ENCODE measurements at regions not wholly inside any gene's neighbourhood (a gene's known extent, or its start where the extent isn't known, plus 50 kb on each side); places are given as distances from the start of the nearest gene placed in this dataset.

DNA sequence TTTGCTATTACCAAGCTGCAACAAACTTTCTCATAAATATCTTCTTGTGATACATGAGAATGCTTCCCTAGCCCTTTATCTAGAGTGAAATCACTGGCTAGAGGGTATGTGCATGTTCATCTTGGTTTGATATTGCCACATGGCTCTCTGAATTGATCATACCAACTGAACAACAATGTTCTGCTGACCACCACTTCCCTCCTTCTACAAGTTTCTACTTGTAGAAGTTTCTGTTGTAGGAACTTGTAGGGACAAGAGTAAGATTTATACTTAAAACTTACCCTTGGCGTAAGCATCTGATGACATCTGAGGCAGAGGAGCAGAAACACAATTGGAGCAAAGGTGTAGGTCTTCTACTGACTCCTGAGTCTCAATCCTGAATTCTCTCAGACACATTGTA, 86.3 kb upstream of the FAM13C start:
- DNase-seq (ENCODE audit: low read depth, low spot score) (no peak), ATAC-seq (no peak)
- Histone ChIP-seq H3K36me3 (ENCODE audit: control insufficient read depth in 1 of 2, insufficient read depth in 2 of 2, low read length in 2 of 2) (no peaks in the 10 kb centered on the region), H2AFZ (ENCODE audit: low read depth, low read length, poor library complexity, severe bottlenecking) (no peak overlapping the region), H4K20me1 (ENCODE audit: insufficient read depth) (no peaks in the 10 kb centered on the region), H3K4me3 (replicated peaks in 1 of 2; ENCODE audit: low read depth in 1 of 2, low read length in 2 of 2) (no peak overlapping the region), H3K27ac (ENCODE audit: low read depth, low read length) (no peak overlapping the region), H3K79me2 (ENCODE audit: insufficient read depth, low read length) (no peaks in the 10 kb centered on the region), H3K9ac (ENCODE audit: low read length) (no peak overlapping the region), H3K9me2 (ENCODE audit: insufficient read depth) (no peaks in the 10 kb centered on the region), H3K4me1 (ENCODE audit: control insufficient read depth in 1 of 2, insufficient read depth in 2 of 2, low read length in 2 of 2) (no peaks in the 10 kb centered on the region), H3K9me3 (ENCODE audit: control insufficient read depth in 1 of 2, insufficient read depth in 1 of 2, low read depth in 1 of 2, low read length in 2 of 2) (no peaks in the 10 kb centered on the region), H3K27me3 (ENCODE audit: insufficient read depth, low read length) (no peaks in the 10 kb centered on the region), H3K4me2 (ENCODE audit: low read length) (no peak overlapping the region)
- ChIA-PET POLR2A (no interaction called here), CTCF (no interaction called here), RAD21 (ENCODE audit: low non-redundant PET in 1 of 2, low total read pairs in 2 of 2, uncharacterized antibody in 2 of 2, unreplicated experiment in 2 of 2) (no interaction called here)
- TF ChIP-seq SIN3A (IDR thresholded peaks at IDR 0.05; ENCODE audit: low read depth): no peak
- no peak for TF ChIP-seq FOSL1 (IDR thresholded peaks at IDR 0.05; ENCODE audit: low read depth)
- no peak for TF ChIP-seq ELF1 (IDR thresholded peaks at IDR 0.05; ENCODE audit: borderline replicate concordance, low read depth)
- no peak for TF ChIP-seq SRF (IDR thresholded peaks at IDR 0.05; ENCODE audit: low read depth)
- TF ChIP-seq TCF7L2 (IDR thresholded peaks at IDR 0.05; ENCODE audit: borderline replicate concordance, extremely low read depth, insufficient read depth, insufficient read length): no peak
- no peak for TF ChIP-seq JUND (IDR thresholded peaks at IDR 0.05)
- no peak for TF ChIP-seq SP1 (IDR thresholded peaks at IDR 0.05; ENCODE audit: low read depth)
- TF ChIP-seq POLR2AphosphoS5 (IDR thresholded peaks at IDR 0.05; ENCODE audit: low read depth, low read length): no peak
- TF ChIP-seq ZFX (IDR thresholded peaks at IDR 0.05): no peak
- no peak for TF ChIP-seq POLR2A (IDR thresholded peaks at IDR 0.05; ENCODE audit: borderline replicate concordance, extremely low read depth, insufficient read depth, insufficient read length)
- no peak for TF ChIP-seq YY1 (IDR thresholded peaks at IDR 0.05; ENCODE audit: extremely low read depth, insufficient replicate concordance, low read depth, low read length)
- TF ChIP-seq, protein P1, sequence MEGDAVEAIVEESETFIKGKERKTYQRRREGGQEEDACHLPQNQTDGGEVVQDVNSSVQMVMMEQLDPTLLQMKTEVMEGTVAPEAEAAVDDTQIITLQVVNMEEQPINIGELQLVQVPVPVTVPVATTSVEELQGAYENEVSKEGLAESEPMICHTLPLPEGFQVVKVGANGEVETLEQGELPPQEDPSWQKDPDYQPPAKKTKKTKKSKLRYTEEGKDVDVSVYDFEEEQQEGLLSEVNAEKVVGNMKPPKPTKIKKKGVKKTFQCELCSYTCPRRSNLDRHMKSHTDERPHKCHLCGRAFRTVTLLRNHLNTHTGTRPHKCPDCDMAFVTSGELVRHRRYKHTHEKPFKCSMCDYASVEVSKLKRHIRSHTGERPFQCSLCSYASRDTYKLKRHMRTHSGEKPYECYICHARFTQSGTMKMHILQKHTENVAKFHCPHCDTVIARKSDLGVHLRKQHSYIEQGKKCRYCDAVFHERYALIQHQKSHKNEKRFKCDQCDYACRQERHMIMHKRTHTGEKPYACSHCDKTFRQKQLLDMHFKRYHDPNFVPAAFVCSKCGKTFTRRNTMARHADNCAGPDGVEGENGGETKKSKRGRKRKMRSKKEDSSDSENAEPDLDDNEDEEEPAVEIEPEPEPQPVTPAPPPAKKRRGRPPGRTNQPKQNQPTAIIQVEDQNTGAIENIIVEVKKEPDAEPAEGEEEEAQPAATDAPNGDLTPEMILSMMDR (IDR thresholded peaks at IDR 0.05 in 2 of 3, conservative IDR thresholded peaks at IDR 0.05 in 1 of 3; ENCODE audit: borderline replicate concordance in 1 of 3, insufficient read depth in 1 of 3, low read depth in 2 of 3, low read length in 2 of 3): no peak
- TF ChIP-seq, protein P2, sequence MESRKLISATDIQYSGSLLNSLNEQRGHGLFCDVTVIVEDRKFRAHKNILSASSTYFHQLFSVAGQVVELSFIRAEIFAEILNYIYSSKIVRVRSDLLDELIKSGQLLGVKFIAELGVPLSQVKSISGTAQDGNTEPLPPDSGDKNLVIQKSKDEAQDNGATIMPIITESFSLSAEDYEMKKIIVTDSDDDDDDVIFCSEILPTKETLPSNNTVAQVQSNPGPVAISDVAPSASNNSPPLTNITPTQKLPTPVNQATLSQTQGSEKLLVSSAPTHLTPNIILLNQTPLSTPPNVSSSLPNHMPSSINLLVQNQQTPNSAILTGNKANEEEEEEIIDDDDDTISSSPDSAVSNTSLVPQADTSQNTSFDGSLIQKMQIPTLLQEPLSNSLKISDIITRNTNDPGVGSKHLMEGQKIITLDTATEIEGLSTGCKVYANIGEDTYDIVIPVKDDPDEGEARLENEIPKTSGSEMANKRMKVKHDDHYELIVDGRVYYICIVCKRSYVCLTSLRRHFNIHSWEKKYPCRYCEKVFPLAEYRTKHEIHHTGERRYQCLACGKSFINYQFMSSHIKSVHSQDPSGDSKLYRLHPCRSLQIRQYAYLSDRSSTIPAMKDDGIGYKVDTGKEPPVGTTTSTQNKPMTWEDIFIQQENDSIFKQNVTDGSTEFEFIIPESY (IDR thresholded peaks at IDR 0.05; ENCODE audit: extremely low read depth, insufficient replicate concordance, low read length): no peak
- TF ChIP-seq EZH2phosphoT487 (IDR thresholded peaks at IDR 0.05; ENCODE audit: borderline replicate concordance): no peak
- no peak for TF ChIP-seq CEBPB (IDR thresholded peaks at IDR 0.05; ENCODE audit: low read depth)
- TF ChIP-seq RAD21 (IDR thresholded peaks at IDR 0.05; ENCODE audit: low read depth): no peak
- TF ChIP-seq, protein P3, sequence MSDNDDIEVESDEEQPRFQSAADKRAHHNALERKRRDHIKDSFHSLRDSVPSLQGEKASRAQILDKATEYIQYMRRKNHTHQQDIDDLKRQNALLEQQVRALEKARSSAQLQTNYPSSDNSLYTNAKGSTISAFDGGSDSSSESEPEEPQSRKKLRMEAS (IDR thresholded peaks at IDR 0.05): no peak
- intact Hi-C loops (cut with micrococcal nuclease): no loop called here
- no TSS peak for BruUV-seq (replicated peaks)

All from HCT116 (cell line).